Heart left ventricle (tissue), 13 donors: ENCODE measurements at regions not wholly inside any gene's neighbourhood (a gene's known extent, or its start where the extent isn't known, plus 50 kb on each side); places are given as distances from the start of the nearest gene placed in this dataset.
A peak's percentile ranks its signal among the peaks of the same experiment; 100 is the strongest.

Experiments
- POLR2A ChIP-seq, 2 donors: fragments of 450-650 bp; IDR thresholded peaks; one replicate each; pipeline ENCODE4 v1.6.1; 2017; ENCODE audit warnings: antibody characterized with exemption in 2 of 2, mild to moderate bottlenecking in 2 of 2, moderate library complexity in 2 of 2
- TF ChIP-seq, protein P1 (sequence below), 12 donors: fragments of 200-600 bp; sonication (generic) in 4 of 12; IDR thresholded peaks; one replicate each; pipeline versions ENCODE4 v1.5.0 to v1.8.0; 2018 to 2022; ENCODE audit warnings: antibody characterized with exemption in 12 of 12, mild to moderate bottlenecking in 5 of 12
- donor health status: ischemic (EF 13 %, LVEDD 7.1; RV severe dilation, severe dysfunction).
- donor health status: DM: no; HTN: yes; CAD: no.
- donor health status: DM: no; HTN: no; CAD: no.
- donor health status: ischemic (EF 25% LVEDD 6.9; RV normal size, moderate dysfunction).
- donor health status: ischemic (EF 25% LVEDD 5.7; RV mildly dilated, moderate dysfunction).
- donor health status: ischemic (EF 35%, LVEDD 5.7; RV mildly dilated, moderate dysfunction).
- donor health status: nonischemic (EF 11% LVEDD 7.7; RV severe dilation, severe dysfunction).
- donor health status: DM: yes; HTN: yes; CAD: no.
- donor health status: PGD.
- donor health status: ischemic (EF 29% LVEDD 5.4; RV normal size, mild dysfunction).
- donor health status: nonischemic (EF 23%, LVEDD 6.1; RV moderate dilation, normal function).

GRCh38 chr15:24761704-24762302 lies 86.2 kb downstream of the NPAP1 start:
- TF ChIP-seq, protein P1, sequence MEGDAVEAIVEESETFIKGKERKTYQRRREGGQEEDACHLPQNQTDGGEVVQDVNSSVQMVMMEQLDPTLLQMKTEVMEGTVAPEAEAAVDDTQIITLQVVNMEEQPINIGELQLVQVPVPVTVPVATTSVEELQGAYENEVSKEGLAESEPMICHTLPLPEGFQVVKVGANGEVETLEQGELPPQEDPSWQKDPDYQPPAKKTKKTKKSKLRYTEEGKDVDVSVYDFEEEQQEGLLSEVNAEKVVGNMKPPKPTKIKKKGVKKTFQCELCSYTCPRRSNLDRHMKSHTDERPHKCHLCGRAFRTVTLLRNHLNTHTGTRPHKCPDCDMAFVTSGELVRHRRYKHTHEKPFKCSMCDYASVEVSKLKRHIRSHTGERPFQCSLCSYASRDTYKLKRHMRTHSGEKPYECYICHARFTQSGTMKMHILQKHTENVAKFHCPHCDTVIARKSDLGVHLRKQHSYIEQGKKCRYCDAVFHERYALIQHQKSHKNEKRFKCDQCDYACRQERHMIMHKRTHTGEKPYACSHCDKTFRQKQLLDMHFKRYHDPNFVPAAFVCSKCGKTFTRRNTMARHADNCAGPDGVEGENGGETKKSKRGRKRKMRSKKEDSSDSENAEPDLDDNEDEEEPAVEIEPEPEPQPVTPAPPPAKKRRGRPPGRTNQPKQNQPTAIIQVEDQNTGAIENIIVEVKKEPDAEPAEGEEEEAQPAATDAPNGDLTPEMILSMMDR (IDR thresholded peaks at IDR 0.05), result peak in 11 of 12 donors; percentile 21 to 61 (median 41)
- no peak for TF ChIP-seq POLR2A (IDR thresholded peaks at IDR 0.05)
